CD4-positive, alpha-beta memory T cell (primary cell): ENCODE measurements at regions not wholly inside any gene's neighbourhood (a gene's known extent, or its start where the extent isn't known, plus 50 kb on each side); places are given as distances from the start of the nearest gene placed in this dataset.

ENCODE experiments used
- CTCF ChIA-PET: fragments of 350-600 bp; sonication (Branson Sonifier 250); formaldehyde crosslinking; loops from one replicate; lab custom pipeline; 2021; ENCODE audit warnings: inconsistent platforms; ENCODE audit not compliant: partially characterized antibody; lab: Charles Lee
- POLR2A ChIA-PET: fragments of 350-600 bp; sonication (Branson Sonifier 250); formaldehyde crosslinking; loops from one replicate; lab custom pipeline; 2021; ENCODE audit not compliant: partially characterized antibody; lab: Charles Lee
- DNase-seq, 5 donors: peaks; one replicate each; pipeline versions ENCODE4 v3.0.0 to v3.0.0-alpha.2; 2020 to 2022; ENCODE audit warnings: mixed read lengths in 1 of 5
- H3K27ac ChIP-seq: one replicate; pipeline ENCODE4 v1.7.0; 2013; ENCODE audit warnings: low read depth, low read length
- H3K27me3 ChIP-seq: 2 replicates; pipeline ENCODE4 v1.7.0; 2013; ENCODE audit warnings: mild to moderate bottlenecking, low read length, moderate library complexity; ENCODE audit not compliant: insufficient read depth
- H3K36me3 ChIP-seq: 2 replicates; pipeline ENCODE4 v1.7.0; 2013; ENCODE audit warnings: mild to moderate bottlenecking, low read length, moderate library complexity; ENCODE audit not compliant: insufficient read depth
- H3K4me1 ChIP-seq: 2 replicates; pipeline ENCODE4 v1.7.0; 2013; ENCODE audit warnings: mild to moderate bottlenecking, low read length, moderate library complexity; ENCODE audit not compliant: insufficient read depth
- H3K4me3 ChIP-seq, 2 donors: one replicate each; pipeline ENCODE4 v1.7.0; 2013; ENCODE audit warnings: low read length in 2 of 2, mild to moderate bottlenecking in 1 of 2
- H3K9me3 ChIP-seq, 2 donors: one replicate each; pipeline ENCODE4 v1.7.0; 2013; ENCODE audit warnings: low read length in 2 of 2, control low read depth in 1 of 2; ENCODE audit not compliant: control insufficient read depth in 1 of 2
- H3K27ac Mint-ChIP-seq, 7 donors: one replicate each; pipeline ENCODE4 v1.8.0; 2020 to 2021; ENCODE audit warnings: mixed read lengths in 7 of 7, mild to moderate bottlenecking in 6 of 7, inconsistent platforms in 3 of 7, moderate library complexity in 3 of 7
- H3K27me3 Mint-ChIP-seq, 2 donors: one replicate each; pipeline ENCODE4 v1.8.0; 2020 to 2021; ENCODE audit warnings: mixed read lengths in 2 of 2
- H3K36me3 Mint-ChIP-seq, 2 donors: one replicate each; pipeline ENCODE4 v1.8.0; 2020 to 2021; ENCODE audit warnings: mixed read lengths in 2 of 2, inconsistent platforms in 1 of 2, mild to moderate bottlenecking in 1 of 2
- H3K4me1 Mint-ChIP-seq, 4 donors: one replicate each; pipeline ENCODE4 v1.8.0; 2020 to 2021; ENCODE audit warnings: mixed read lengths in 4 of 4, mild to moderate bottlenecking in 1 of 4
- H3K4me3 Mint-ChIP-seq, 8 donors: one replicate each; pipeline ENCODE4 v1.8.0; 2020 to 2021; ENCODE audit warnings: mixed read lengths in 8 of 8, mild to moderate bottlenecking in 7 of 8, moderate library complexity in 6 of 8, inconsistent platforms in 3 of 8
- H3K9me3 Mint-ChIP-seq, 8 donors: one replicate each; pipeline ENCODE4 v1.8.0; 2020 to 2021; ENCODE audit warnings: mixed read lengths in 8 of 8, mild to moderate bottlenecking in 5 of 8, inconsistent platforms in 3 of 8, moderate library complexity in 1 of 8
- intact Hi-C: fragments of 100-400 bp; cut with micrococcal nuclease; formaldehyde crosslinking; loops from one replicate; pipeline ENCODE4 v1.15.1; 2023

DNA sequence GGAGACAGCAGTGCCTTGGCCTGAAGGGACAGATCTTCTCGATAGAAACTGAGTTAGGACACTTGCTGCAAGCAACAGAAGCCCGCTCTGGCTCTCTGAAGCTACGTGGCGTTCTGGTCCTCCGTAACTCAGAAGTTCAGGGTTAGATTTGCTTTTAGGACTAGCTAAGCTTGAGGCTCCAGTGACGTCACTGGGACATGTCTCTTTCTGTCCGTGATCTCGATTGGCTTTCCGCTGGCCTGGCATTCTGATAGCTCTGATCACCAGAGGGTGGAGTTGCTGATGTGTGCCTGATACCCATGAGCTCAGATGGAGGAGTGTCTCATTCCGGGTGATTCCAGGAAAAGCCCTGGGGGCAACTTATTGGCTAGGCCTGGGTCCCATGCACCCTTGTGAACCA is 75.0 kb downstream of the GLI2 start:
- POLR2A ChIA-PET = no interaction called here
- no peak overlapping the region for H3K27ac ChIP-seq
- H3K36me3 ChIP-seq = no peaks in the 10 kb centered on the region
- CTCF ChIA-PET = no interaction called here
- Mint-ChIP-seq H3K27me3 (peaks cover 0 to 2% of the 10 kb centered on the region in 2 donors), H3K9me3 (peaks cover 0 to 2% (median 0%) of the 10 kb centered on the region in 8 donors), H3K36me3 (no peaks in the 10 kb centered on the region), H3K27ac (no peak overlapping the region), H3K4me3 (no peak overlapping the region), H3K4me1 (no peaks in the 10 kb centered on the region)
- H3K9me3 ChIP-seq = no peaks in the 10 kb centered on the region
- no peak overlapping the region for H3K4me3 ChIP-seq
- H3K27me3 ChIP-seq = no peaks in the 10 kb centered on the region
- intact Hi-C loops = no loop called here
- DNase-seq = no peak
- no peaks in the 10 kb centered on the region for H3K4me1 ChIP-seq

DNA sequence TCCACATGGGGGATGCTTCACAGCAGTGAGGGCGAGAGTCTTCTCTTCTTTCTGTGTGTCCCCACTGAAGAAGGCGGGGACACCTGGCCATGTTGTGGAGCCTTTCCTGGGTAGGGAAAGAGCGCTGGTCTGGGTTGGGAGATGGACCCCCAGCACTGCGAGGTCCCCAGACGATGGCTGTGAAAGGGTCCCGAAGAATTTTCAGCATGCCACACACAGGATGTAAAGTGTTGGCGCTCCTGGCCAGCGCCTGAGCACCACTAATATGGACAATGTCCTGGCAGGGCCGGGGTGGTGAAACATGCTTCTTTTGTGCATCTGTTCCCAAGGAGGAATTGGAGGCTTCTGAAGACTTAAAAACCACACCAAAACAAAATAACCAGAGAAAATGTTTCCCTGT is 77.2 kb downstream of the GLI2 start:
- no peaks in the 10 kb centered on the region for H3K27me3 ChIP-seq

DNA sequence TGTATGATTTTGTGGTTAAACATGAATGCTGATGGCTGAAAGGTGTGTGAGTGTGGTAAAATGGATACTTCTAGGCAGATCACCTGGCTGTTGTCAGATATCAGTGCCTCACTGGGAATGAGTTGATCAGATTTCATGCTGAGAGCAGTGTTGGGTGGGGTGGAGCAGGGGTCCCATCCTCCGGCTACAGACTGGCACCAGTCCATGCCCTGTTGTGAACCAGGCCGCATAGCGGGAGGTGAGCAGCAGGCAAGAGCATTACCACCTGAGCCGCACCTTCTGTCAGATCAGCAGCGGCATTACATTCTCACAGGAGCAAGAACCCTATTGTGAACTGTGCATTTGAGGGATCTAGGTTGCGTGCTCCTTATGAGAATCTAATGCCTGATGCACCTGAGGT is 78.7 kb downstream of the GLI2 start:
- intact Hi-C loops = no loop called here
- no peaks in the 10 kb centered on the region for H3K4me1 Mint-ChIP-seq
- no peak overlapping the region for H3K27ac Mint-ChIP-seq
- CTCF ChIA-PET = no interaction called here
- H3K4me3 ChIP-seq = no peak overlapping the region
- H3K4me1 ChIP-seq = no peaks in the 10 kb centered on the region
- H3K27ac ChIP-seq = no peak overlapping the region
- DNase-seq = no peak
- H3K4me3 Mint-ChIP-seq = no peak overlapping the region
- no peaks in the 10 kb centered on the region for H3K36me3 ChIP-seq
- no peaks in the 10 kb centered on the region for H3K36me3 Mint-ChIP-seq
- peaks cover 0 to 2% of the 10 kb centered on the region in 2 donors for H3K27me3 Mint-ChIP-seq
- H3K27me3 ChIP-seq = no peaks in the 10 kb centered on the region
- H3K9me3 ChIP-seq = no peaks in the 10 kb centered on the region
- POLR2A ChIA-PET = no interaction called here
- no peaks in the 10 kb centered on the region for H3K9me3 Mint-ChIP-seq

More for the DNA sequence above, 77.2 kb downstream of the GLI2 start:
- no peak overlapping the region for H3K27ac ChIP-seq
- Mint-ChIP-seq H3K27me3 (peaks cover 0 to 2% of the 10 kb centered on the region in 2 donors), H3K36me3 (no peaks in the 10 kb centered on the region), H3K9me3 (no peaks in the 10 kb centered on the region), H3K27ac (no peak overlapping the region), H3K4me1 (no peaks in the 10 kb centered on the region), H3K4me3 (no peak overlapping the region)
- no peak overlapping the region for H3K4me3 ChIP-seq
- H3K9me3 ChIP-seq = no peaks in the 10 kb centered on the region
- no peaks in the 10 kb centered on the region for H3K4me1 ChIP-seq
- DNase-seq = no peak
- CTCF ChIA-PET = no interaction called here
- POLR2A ChIA-PET = no interaction called here
- no peaks in the 10 kb centered on the region for H3K36me3 ChIP-seq
- intact Hi-C loops = no loop called here

DNA sequence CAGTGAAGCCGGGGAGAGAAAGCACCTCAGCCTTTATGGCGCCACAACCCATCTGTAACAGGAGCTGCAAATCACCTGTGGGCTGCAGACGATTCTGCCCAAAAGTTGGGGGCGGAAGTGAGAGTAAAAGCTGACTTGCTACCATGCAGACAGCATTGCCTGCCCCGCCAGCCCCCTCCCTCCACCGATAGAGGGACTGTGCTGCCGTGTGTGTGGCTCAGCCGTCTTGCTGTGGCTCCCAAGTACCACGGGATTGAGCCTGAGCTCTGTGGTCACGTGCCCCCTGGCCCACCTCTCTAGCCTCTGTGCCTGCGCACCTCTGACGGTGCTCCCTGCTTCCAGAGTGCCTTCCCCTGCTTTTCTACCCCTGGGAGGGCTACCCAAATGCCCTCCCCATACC is 79.6 kb downstream of the GLI2 start:
- H3K9me3 ChIP-seq = no peaks in the 10 kb centered on the region
- H3K27ac ChIP-seq = no peak overlapping the region
- H3K9me3 Mint-ChIP-seq = no peaks in the 10 kb centered on the region
- H3K27ac Mint-ChIP-seq = no peak overlapping the region
- H3K27me3 Mint-ChIP-seq = peaks cover 0 to 2% of the 10 kb centered on the region in 2 donors
- intact Hi-C loops = no loop called here
- POLR2A ChIA-PET = no interaction called here
- no peaks in the 10 kb centered on the region for H3K4me1 ChIP-seq
- CTCF ChIA-PET = no interaction called here
- no peak overlapping the region for H3K4me3 ChIP-seq
- no peaks in the 10 kb centered on the region for H3K4me1 Mint-ChIP-seq
- H3K36me3 Mint-ChIP-seq = no peaks in the 10 kb centered on the region
- no peaks in the 10 kb centered on the region for H3K27me3 ChIP-seq
- no peaks in the 10 kb centered on the region for H3K36me3 ChIP-seq
- no peak for DNase-seq
- H3K4me3 Mint-ChIP-seq = no peak overlapping the region

DNA sequence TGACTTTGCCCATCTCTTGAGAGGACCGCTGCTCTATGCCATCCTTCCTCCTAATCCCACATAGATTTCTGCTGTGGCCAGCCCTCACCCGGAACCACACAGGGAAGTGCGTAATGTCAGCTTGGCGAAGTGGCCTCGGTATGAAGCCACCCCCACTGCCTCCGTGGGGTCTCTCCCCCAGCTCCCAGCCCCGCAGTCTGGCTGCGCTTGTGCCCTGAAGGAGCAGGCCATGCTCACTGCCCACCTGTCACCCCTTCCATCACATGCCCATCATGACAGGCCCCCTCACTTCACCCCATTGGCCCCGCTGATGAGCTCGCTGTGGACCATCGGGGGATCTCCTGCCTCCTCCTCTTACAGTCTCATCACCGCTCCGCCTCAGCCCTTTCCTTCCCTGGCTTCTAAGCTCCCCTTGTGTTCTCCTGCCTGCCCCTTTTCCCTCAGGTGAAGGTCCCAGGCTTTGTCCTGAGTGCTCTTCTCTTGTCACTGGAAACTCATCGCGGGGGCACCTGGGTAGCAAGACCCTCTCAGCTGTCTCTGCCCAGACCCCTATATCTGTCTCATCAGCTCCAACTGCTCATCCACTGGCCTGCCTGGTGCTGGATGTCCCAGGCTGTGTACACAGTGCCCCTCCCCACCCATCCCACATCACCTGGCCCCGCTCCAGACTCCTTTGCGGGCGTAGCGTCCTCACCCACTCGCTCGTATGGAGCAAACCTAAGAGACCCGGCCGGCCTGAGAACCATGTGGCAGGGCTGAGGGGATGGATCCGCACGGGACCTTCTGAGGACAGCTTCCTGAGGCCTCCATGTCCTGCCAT is 81.7 kb downstream of the GLI2 start:
- Histone ChIP-seq H3K27me3 (no peaks in the 10 kb centered on the region), H3K4me3 (no peak overlapping the region), H3K27ac (no peak overlapping the region), H3K4me1 (no peaks in the 10 kb centered on the region), H3K9me3 (no peaks in the 10 kb centered on the region), H3K36me3 (no peaks in the 10 kb centered on the region)
- H3K4me3 Mint-ChIP-seq = no peak overlapping the region
- no peaks in the 10 kb centered on the region for H3K9me3 Mint-ChIP-seq
- intact Hi-C loops = no loop called here
- CTCF ChIA-PET = no interaction called here
- H3K36me3 Mint-ChIP-seq = no peaks in the 10 kb centered on the region
- POLR2A ChIA-PET = interaction anchor here (0.6 kb wide), 1 partner anchor 427 kb away, joined by 3 read pairs; no protein-coding TSS in a partner anchor
- no peaks in the 10 kb centered on the region for H3K27me3 Mint-ChIP-seq
- DNase-seq = no peak
- H3K27ac Mint-ChIP-seq = no peak overlapping the region
- H3K4me1 Mint-ChIP-seq = no peaks in the 10 kb centered on the region

DNA sequence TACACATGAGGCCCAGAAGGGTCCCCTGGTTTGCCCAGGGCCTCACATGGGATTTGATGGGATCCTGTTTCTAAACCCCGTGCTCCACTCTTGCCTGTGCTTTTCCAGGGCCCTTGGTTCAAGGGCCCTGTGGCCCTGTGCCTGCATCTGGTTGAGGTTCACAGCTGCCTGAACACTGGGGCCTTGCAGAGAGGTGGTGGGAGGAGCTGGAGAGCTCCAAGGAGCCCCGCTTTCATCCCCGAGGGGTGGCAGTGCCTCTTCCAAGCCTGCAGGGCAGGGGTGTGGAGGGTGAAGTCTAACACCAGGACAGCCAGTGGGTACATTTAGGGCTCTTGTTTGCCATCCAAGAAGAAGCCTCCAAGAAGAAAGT is 82.3 kb downstream of the GLI2 start:
- H3K27me3 Mint-ChIP-seq = peaks cover 0 to 2% of the 10 kb centered on the region in 2 donors
- POLR2A ChIA-PET = no interaction called here
- DNase-seq = no peak
- Histone ChIP-seq H3K27ac (no peak overlapping the region), H3K36me3 (no peaks in the 10 kb centered on the region), H3K9me3 (no peaks in the 10 kb centered on the region), H3K4me1 (no peaks in the 10 kb centered on the region), H3K4me3 (no peak overlapping the region), H3K27me3 (no peaks in the 10 kb centered on the region)
- no peak overlapping the region for H3K27ac Mint-ChIP-seq
- H3K9me3 Mint-ChIP-seq = no peaks in the 10 kb centered on the region
- no peaks in the 10 kb centered on the region for H3K4me1 Mint-ChIP-seq
- H3K4me3 Mint-ChIP-seq = no peak overlapping the region
- intact Hi-C loops = no loop called here
- CTCF ChIA-PET = no interaction called here
- no peaks in the 10 kb centered on the region for H3K36me3 Mint-ChIP-seq

DNA sequence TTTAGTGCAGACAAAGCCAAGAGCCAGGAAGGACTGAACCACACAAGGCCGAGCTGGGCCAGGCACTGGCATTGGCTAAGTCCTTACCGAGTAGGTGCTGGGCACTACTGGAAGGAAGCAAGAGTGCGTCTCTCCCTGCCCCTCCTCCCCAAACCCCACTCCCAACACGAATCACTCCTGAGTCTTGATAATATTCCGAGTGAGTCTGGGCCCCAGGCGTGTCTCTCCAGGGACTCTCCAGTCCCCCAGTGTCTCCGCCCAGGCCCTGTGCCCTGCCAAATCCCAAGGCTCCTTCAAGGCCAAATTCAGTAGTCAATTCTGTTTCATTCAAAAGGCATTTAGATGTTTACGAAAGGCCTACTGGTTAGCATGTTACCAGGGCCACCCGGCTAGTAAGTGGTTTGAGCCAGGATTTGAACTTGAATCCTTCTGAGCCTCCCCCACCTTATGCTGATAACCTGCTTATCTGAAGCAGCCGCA is 82.8 kb downstream of the GLI2 start:
- CTCF ChIA-PET = no interaction called here
- peaks cover 0 to 2% of the 10 kb centered on the region in 2 donors for H3K27me3 Mint-ChIP-seq
- H3K4me1 Mint-ChIP-seq = no peaks in the 10 kb centered on the region
- H3K4me1 ChIP-seq = no peaks in the 10 kb centered on the region
- no peaks in the 10 kb centered on the region for H3K36me3 Mint-ChIP-seq
- intact Hi-C loops = no loop called here
- H3K9me3 Mint-ChIP-seq = no peaks in the 10 kb centered on the region
- H3K27ac ChIP-seq = no peak overlapping the region
- H3K27ac Mint-ChIP-seq = no peak overlapping the region
- POLR2A ChIA-PET = no interaction called here
- no peaks in the 10 kb centered on the region for H3K36me3 ChIP-seq
- no peaks in the 10 kb centered on the region for H3K9me3 ChIP-seq
- DNase-seq = no peak
- no peak overlapping the region for H3K4me3 Mint-ChIP-seq
- no peaks in the 10 kb centered on the region for H3K27me3 ChIP-seq
- no peak overlapping the region for H3K4me3 ChIP-seq
